Activated CD4-positive, CD25-positive, alpha-beta regulatory T cell (primary cell): ENCODE measurements at regions not wholly inside any gene's neighbourhood (a gene's known extent, or its start where the extent isn't known, plus 50 kb on each side); places are given as distances from the start of the nearest gene placed in this dataset.
"Not testable (repeated sequence)": the region's sequence is repeated elsewhere in the genome, so short reads cannot be mapped to it uniquely, and the experiment has no call there.

Experiments
- DNase-seq, 4 experiments: peaks; one replicate each; lab custom pipeline; 2025; lab: John Stamatoyannopoulos, UW

GRCh38 chr10:117457932-117458331 lies 82.7 kb upstream of the PDZD8 start:
- no peak for DNase-seq

GRCh38 chr10:117457071-117457810 lies 82.0 kb upstream of the PDZD8 start:
- no peak for DNase-seq

DNA sequence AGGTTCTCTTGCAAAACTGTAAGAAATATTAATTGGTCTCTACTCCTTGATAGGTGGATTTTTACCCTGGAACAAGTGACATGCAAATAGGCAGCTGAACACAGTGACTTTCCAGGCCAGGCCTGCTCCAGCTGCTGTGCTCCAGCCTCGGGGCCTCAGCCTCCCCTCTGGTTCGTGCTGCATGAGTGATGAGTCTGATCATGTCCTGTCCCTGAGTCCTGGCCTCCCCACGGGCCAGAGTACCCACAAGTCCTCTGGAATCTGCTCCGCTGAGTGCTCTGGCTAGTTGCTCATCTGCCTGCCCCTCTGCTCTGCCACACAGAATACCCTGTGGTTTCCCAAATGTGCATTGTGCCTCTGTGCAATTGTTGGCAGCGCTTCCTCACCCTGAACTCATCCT lies 80.1 kb upstream of the PDZD8 start:
- no peak for DNase-seq

- DNase-seq: no peak
Observed at GRCh38 chr10:117454502-117454901, 79.3 kb upstream of the PDZD8 start.

- DNase-seq: not testable (repeated sequence)
Observed at GRCh38 chr10:117453484-117453883, 78.2 kb upstream of the PDZD8 start.

DNA sequence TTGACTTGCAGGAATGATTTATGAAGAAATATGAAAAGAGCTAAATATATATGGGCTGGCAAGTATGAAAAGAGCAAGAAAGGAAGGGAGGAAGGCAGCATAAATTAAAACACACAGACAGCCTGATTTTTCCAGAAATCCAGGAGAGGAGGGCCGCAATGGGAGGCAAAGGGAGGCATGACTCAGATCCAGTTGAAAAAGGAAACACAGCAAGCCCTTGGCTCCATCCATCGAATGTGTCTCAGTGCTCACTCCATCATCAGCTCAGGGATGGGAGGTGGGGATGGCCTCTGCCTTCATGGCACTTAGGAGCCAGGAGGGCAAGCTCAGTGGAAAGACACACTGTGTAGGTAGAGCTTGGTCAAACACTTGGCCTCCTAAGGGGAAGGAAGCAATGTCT lies 75.7 kb upstream of the PDZD8 start:
- DNase-seq: no peak

- DNase-seq: no peak
Observed at GRCh38 chr10:117449636-117450035, 74.4 kb upstream of the PDZD8 start.

GRCh38 chr10:117448802-117449201 lies 73.6 kb upstream of the PDZD8 start:
- DNase-seq: no peak

GRCh38 chr10:117445992-117446391 lies 70.8 kb upstream of the PDZD8 start:
- no peak for DNase-seq

GRCh38 chr10:117444497-117445040 lies 69.3 kb upstream of the PDZD8 start:
- no peak for DNase-seq

GRCh38 chr10:117443686-117444041 lies 68.4 kb upstream of the PDZD8 start:
- DNase-seq: no peak

GRCh38 chr10:117442944-117443685 lies 67.9 kb upstream of the PDZD8 start:
- peak in 2 of 4 experiments; percentile 2 to 16 for DNase-seq

DNA sequence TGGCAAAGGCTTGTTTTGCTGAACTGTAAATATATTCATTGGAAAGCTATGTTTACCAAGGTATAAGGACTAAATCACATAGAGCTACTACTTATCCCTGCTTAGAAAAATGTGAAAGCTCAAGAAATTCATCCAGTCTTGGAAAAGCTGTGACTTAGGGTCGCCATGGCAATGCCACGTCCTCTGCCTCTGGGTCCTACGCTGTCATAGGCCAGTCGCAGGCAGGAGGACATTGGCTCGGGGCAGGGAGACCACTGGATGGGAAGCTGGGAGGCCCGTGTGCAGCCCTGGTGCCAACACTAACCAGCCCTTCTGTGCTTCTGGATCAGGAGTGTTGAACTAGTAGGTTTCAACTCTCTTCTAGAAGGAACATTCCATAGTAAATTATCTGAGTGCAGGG lies 67.3 kb upstream of the PDZD8 start:
- no peak for DNase-seq

- DNase-seq: no peak
Observed at GRCh38 chr10:117441812-117442443, 66.7 kb upstream of the PDZD8 start.

DNA sequence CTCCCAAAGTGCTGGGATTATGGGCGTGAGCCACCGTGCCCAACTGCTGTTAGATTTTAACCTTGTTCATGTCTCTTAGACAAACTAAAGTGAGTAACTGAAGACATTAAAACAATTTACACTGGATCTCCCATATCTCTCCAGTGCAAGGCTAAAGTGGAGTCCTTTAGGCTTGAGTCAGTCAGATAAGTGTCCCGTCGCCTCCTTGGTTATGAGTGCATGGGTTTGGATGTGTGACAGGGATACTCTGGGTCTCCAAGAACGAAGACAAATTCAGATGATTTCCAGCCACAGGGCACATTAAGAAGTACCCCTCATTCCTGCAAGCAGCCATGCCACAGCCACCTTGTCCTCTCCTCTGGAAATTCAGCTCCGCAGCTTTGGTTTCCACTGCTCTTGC lies 66.1 kb upstream of the PDZD8 start:
- DNase-seq: no peak

DNA sequence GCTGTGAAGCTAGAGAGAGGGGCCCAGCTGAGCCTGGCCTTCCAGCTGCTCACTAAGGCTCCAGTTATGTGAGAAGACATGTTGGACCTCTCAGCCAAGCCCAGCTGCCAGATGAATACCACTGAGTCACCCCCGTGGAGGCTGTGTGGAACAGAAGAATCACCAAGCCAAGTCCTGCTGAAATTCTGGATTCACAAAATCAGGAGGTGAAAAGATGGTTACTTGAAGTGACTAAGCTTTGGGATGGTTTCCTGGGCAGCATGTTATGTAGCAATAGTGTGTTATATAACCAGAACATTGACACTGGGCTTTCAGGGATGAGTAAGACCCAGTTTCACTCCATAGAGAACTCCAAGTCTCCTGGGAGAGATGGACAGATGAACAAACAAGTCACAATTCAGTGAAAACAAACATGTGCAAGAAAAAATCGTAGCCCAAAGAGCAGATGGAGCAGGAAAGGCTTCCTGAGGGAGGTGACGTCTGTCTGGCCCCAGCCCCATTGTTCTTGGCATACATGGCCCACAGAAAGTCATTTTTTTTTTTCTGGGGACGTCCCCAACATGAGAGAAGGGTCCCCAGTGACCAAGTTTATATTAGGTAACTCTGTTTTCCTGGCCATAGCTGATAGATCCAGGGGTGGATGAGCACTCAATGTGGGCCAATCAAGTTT lies 64.1 kb upstream of the PDZD8 start:
- no peak for DNase-seq

DNA sequence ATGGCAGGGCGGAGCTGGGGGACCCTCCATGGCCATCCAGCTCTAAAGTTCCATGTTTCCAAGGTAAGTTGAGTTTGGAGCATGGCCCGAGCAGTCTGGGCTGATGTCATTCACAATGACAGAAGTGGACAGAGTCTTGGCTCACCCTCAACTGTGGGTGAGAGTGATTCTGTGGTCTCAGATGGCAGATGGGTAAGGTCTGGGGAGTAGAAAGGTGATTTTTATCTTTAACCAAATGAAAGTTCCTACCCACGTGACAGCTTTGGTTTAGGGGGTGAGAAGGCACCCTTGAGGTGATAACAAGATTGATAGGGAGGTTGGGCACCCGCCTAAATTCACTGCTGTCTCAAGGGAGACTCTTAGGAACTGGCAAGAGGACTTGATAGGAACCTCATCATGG lies 57.6 kb upstream of the PDZD8 start:
- no peak for DNase-seq

DNA sequence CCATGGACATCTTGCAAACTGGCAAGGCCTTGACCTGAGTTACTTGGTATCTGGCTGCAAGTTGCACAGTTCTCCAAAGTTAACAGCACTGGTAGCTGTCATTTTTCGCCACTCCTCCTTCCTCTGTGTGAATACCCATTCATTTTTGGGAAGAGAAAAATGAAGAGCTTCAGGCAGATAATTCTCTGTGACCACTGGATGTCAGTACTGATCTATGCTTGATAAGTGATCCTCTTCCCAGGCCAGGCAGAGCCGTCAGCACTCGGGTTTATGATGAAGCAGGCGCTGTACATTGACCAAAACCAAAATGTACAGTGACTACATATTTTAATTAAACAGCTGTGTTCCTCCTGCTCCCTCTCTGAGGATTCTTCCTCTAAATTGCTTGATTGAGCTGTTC lies 55.9 kb upstream of the PDZD8 start:
- DNase-seq: no peak

DNA sequence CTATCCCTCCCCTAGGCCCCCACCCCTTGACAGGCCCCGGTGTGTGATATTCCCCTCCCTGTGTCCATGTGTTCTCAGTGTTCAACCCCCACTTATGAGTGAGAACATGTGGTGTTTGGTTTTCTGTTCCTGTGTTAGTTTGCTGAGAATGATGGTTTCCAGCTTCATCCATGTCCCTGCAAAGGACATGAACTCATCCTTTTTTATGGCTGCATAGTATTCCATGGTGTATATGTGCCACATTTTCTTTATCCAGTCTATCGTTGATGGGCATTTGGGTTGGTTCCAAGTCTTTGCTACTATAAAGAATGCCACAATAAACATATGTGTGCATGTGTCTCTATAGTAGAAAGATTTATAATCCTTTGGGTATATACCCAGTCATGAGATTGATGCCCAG lies 55.3 kb upstream of the PDZD8 start:
- not testable (repeated sequence) for DNase-seq

DNA sequence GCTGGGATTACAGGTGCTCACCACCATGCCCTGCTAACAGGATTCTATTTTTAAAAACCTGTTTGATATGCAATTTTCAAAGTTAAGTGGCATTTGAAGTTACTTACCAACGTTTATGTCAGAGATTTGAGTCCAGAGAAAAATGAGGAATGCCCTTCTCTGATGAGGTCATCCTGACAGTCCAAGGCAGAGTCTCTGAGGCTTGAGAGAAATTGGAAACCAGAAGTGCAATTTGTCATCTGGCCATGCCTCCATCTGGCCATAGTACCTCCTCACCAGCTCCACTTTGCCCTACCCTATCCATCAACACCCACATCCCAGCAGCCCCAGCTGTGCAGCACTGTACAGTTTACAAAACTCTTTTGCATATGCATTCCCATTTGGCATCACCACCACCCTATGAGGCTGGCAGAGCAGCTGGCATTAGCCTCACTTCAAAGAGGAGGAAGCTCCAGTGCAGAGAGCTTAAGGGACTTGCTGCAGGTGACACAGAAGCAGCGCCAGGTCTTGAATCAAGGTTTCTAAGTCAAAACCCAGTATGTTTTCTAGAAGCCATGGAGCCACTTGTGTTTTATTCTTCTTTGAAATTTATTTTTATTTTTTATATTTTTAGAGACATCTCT lies 54.5 kb upstream of the PDZD8 start:
- DNase-seq: no peak

- no peak for DNase-seq
Observed at GRCh38 chr10:117427356-117427755, 52.1 kb upstream of the PDZD8 start.

- DNase-seq: no peak
Observed at GRCh38 chr10:117425974-117426566, 50.8 kb upstream of the PDZD8 start.
